SK-N-SH (cell line): ENCODE measurements at regions not wholly inside any gene's neighbourhood (a gene's known extent, or its start where the extent isn't known, plus 50 kb on each side); places are given as distances from the start of the nearest gene placed in this dataset.

Source experiments
- CTCF ChIA-PET: fragments of 300-600, 350-600 bp; formaldehyde crosslinking; extraction: SDS; loops from one replicate; lab custom pipeline; 2021; lab: Yijun Ruan, JAX
- POLR2A ChIA-PET: fragments of 350-600 bp; sonication (Branson Sonifier 250); formaldehyde crosslinking; extraction: SDS; loops from one replicate; lab custom pipeline; 2020; ENCODE audit warnings: antibody characterized with exemption, inconsistent platforms; lab: Yijun Ruan, JAX
- DNase-seq: peaks from one replicate; pipeline ENCODE4 v3.0.0; 2012
- H2AFZ ChIP-seq: fragments of 200-600 bp; sonication (generic); 2 replicates; pipeline ENCODE4 v1.8.1; 2016; ENCODE audit warnings: antibody characterized with exemption, mild to moderate bottlenecking, low read depth
- H3F3A ChIP-seq: fragments of 200-600 bp; sonication (generic); replicated peaks from 2 replicates; pipeline ENCODE3; 2016; ENCODE audit warnings: antibody characterized with exemption, mild to moderate bottlenecking; ENCODE audit not compliant: insufficient read depth
- H3K27ac ChIP-seq, 2 experiments: fragments of 200-500 bp in 1 of 2; fragments of 200-600 bp in 1 of 2; sonication (Bioruptor generic) in 1 of 2; sonication (generic), shearing (Covaris generic) in 1 of 2; 2 replicates each; pipeline versions ENCODE4 v1.5.1 to v1.6.1; 2014 to 2016; ENCODE audit warnings: low read depth in 2 of 2, inconsistent platforms in 1 of 2, low read length in 1 of 2, mild to moderate bottlenecking in 1 of 2, mixed read lengths in 1 of 2
- H3K27me3 ChIP-seq: fragments of 200-600 bp; sonication (generic), shearing (Covaris generic); 2 replicates; pipeline ENCODE4 v1.6.1; 2016; ENCODE audit warnings: mixed run types; ENCODE audit not compliant: insufficient read depth
- H3K36me3 ChIP-seq, 2 experiments: fragments of 200-500 bp in 1 of 2; fragments of 200-600 bp in 1 of 2; sonication (Bioruptor generic) in 1 of 2; sonication (generic) in 1 of 2; replicated peaks in 1 of 2; 2 replicates each; pipeline versions ENCODE3 to v1.5.1; 2014 to 2016; ENCODE audit warnings: low read length in 1 of 2, mild to moderate bottlenecking in 1 of 2; ENCODE audit not compliant: insufficient read depth in 2 of 2, control insufficient read depth in 1 of 2
- H3K4me1 ChIP-seq, 2 experiments: fragments of 200-500 bp in 1 of 2; fragments of 200-600 bp in 1 of 2; sonication (Bioruptor generic) in 1 of 2; sonication (generic), shearing (Covaris generic) in 1 of 2; 2 replicates each; pipeline versions ENCODE4 v1.5.1 to v1.6.1; 2014 to 2016; ENCODE audit warnings: low read depth in 1 of 2, low read length in 1 of 2, mixed run types in 1 of 2; ENCODE audit not compliant: insufficient read depth in 2 of 2, control insufficient read depth in 1 of 2
- H3K4me2 ChIP-seq: fragments of 200-600 bp; sonication (generic), shearing (Covaris generic); 2 replicates; pipeline ENCODE4 v1.6.1; 2017; ENCODE audit warnings: mixed run types
- H3K4me3 ChIP-seq, 2 experiments: fragments of 200-500 bp in 1 of 2; fragments of 200-600 bp in 1 of 2; sonication (Bioruptor generic) in 1 of 2; sonication (generic), shearing (Covaris generic) in 1 of 2; 2 replicates each; pipeline versions ENCODE4 v1.5.1 to v1.8.1; 2014 to 2016; ENCODE audit warnings: low read depth in 2 of 2, inconsistent platforms in 1 of 2, low read length in 1 of 2, mild to moderate bottlenecking in 1 of 2, mixed read lengths in 1 of 2, moderate library complexity in 1 of 2
- H3K79me2 ChIP-seq: fragments of 200-600 bp; sonication (generic); 2 replicates; pipeline ENCODE4 v1.8.1; 2017; ENCODE audit warnings: mild to moderate bottlenecking; ENCODE audit not compliant: insufficient read depth
- H3K9ac ChIP-seq: fragments of 200-600 bp; sonication (generic); 2 replicates; pipeline ENCODE4 v1.6.1; 2017; ENCODE audit warnings: mixed run types
- H3K9me2 ChIP-seq: fragments of 200-600 bp; sonication (generic); 2 replicates; pipeline ENCODE4 v1.6.1; 2017; ENCODE audit warnings: mixed run types
- H3K9me3 ChIP-seq: fragments of 200-600 bp; sonication (generic); 2 replicates; pipeline ENCODE4 v1.6.1; 2017; ENCODE audit warnings: mixed run types, mild to moderate bottlenecking, moderate library complexity
- H4K20me1 ChIP-seq: fragments of 200-600 bp; sonication (generic); 2 replicates; pipeline ENCODE4 v1.6.1; 2017; ENCODE audit warnings: mild to moderate bottlenecking, mixed run types; ENCODE audit not compliant: insufficient read depth
- EP300 ChIP-seq, 2 experiments: IDR thresholded peaks; 2 replicates each; pipeline versions ENCODE4 v1.4.0 to v1.6.1; 2012; ENCODE audit warnings: borderline replicate concordance in 1 of 2, low read depth in 1 of 2, low read length in 1 of 2
- FOSL2 ChIP-seq: IDR thresholded peaks from 2 replicates; pipeline ENCODE4 v1.4.0; 2012; ENCODE audit warnings: low read depth, mild to moderate bottlenecking, moderate library complexity, borderline replicate concordance
- MEF2A ChIP-seq: IDR thresholded peaks from 2 replicates; pipeline ENCODE4 v1.4.0; 2012; ENCODE audit warnings: low read depth, borderline replicate concordance
- NRF1 ChIP-seq: IDR thresholded peaks from 2 replicates; pipeline ENCODE4 v1.6.1; 2012; ENCODE audit warnings: low read depth, mild to moderate bottlenecking, low read length
- RAD21 ChIP-seq: IDR thresholded peaks from 2 replicates; pipeline ENCODE4 v1.6.1; 2012; ENCODE audit warnings: mild to moderate bottlenecking, low read length
- RCOR1 ChIP-seq: fragments of 150-350 bp; IDR thresholded peaks from 2 replicates; pipeline ENCODE4 v1.6.1; 2017; ENCODE audit warnings: antibody characterized with exemption, low read length
- REST ChIP-seq: IDR thresholded peaks from 2 replicates; pipeline ENCODE4 v1.6.1; 2012; ENCODE audit warnings: mild to moderate bottlenecking, low read depth, low read length, moderate library complexity
- SIN3A ChIP-seq: IDR thresholded peaks from 2 replicates; pipeline ENCODE4 v1.6.1; 2012; ENCODE audit warnings: low read depth, mild to moderate bottlenecking, low read length, moderate library complexity, borderline replicate concordance
- TAF1 ChIP-seq: IDR thresholded peaks from 2 replicates; pipeline ENCODE4 v1.6.1; 2012; ENCODE audit warnings: low read depth, mild to moderate bottlenecking, low read length, moderate library complexity, borderline replicate concordance
- USF1 ChIP-seq: IDR thresholded peaks from 2 replicates; pipeline ENCODE4 v1.4.0; 2012; ENCODE audit warnings: low read depth, borderline replicate concordance
- USF2 ChIP-seq: fragments of 150-350 bp; IDR thresholded peaks from 2 replicates; pipeline ENCODE4 v1.6.1; 2017; ENCODE audit warnings: antibody characterized with exemption, low read length, low read depth, borderline replicate concordance
- WGBS: methylation state at CpG from one replicate; pipeline ENCODE4 v1.1.6; 2017; ENCODE audit warnings: low lambda C conversion rate; 5-methylcytosine and 5-hydroxymethylcytosine counted together

- TF ChIP-seq EP300 (IDR thresholded peaks at IDR 0.05; ENCODE audit: borderline replicate concordance in 1 of 2, low read depth in 1 of 2, low read length in 1 of 2), result no peak
These were observed 106.6 kb upstream of the CXADR start (continued) for GRCh38 chr21:17406202-17406601.

GRCh38 chr21:17414766-17415165, 98.1 kb upstream of the CXADR start:
- Histone ChIP-seq H3K4me2 (no peak overlapping the region), H3K9me2 (no peaks in the 10 kb centered on the region), H3K36me3 (no peaks in the 10 kb centered on the region), H3K4me3 (no peak overlapping the region), H3K9me3 (no peaks in the 10 kb centered on the region), H3F3A (no peaks in the 10 kb centered on the region), H3K27ac (no peak overlapping the region), H3K9ac (no peak overlapping the region), H3K27me3 (no peaks in the 10 kb centered on the region), H3K79me2 (no peaks in the 10 kb centered on the region), H4K20me1 (no peaks in the 10 kb centered on the region), H3K4me1 (no peaks in the 10 kb centered on the region), H2AFZ (no peak overlapping the region)
- no peak for DNase-seq
- ChIA-PET POLR2A (no interaction called here), CTCF (interaction anchor here (1.1 to 2.5 kb wide), 2 partner anchors 9 to 140 kb away, joined by 3 to 9 read pairs; no protein-coding TSS in a partner anchor)
- TF ChIP-seq MEF2A (no peak), RCOR1 (no peak), RAD21 (no peak), USF1 (no peak), FOSL2 (no peak)
- WGBS, result 25% methylated on average over 1 of the region's 1 CpG

- CTCF ChIA-PET, result interaction anchor here (0.6 to 2.5 kb wide), 2 partner anchors 10 to 1545 kb away, joined by 3 to 9 read pairs; no protein-coding TSS in a partner anchor
- H3K27me3 ChIP-seq, result no peaks in the 10 kb centered on the region
- H3K27ac ChIP-seq, result no peak overlapping the region
- H3K9me2 ChIP-seq, result no peaks in the 10 kb centered on the region
- H3K79me2 ChIP-seq, result no peaks in the 10 kb centered on the region
- no peak overlapping the region for H3K9ac ChIP-seq
- H3K4me3 ChIP-seq, result no peak overlapping the region
- 65% methylated on average over 2 of the region's 2 CpGs for WGBS
- no peak overlapping the region for H3K4me2 ChIP-seq
- no peak overlapping the region for H2AFZ ChIP-seq
- no peak for DNase-seq
- H3K9me3 ChIP-seq, result no peaks in the 10 kb centered on the region
- TF ChIP-seq USF2, result no peak
- no peak for TF ChIP-seq NRF1
- no peak for TF ChIP-seq EP300 (IDR thresholded peaks at IDR 0.05; ENCODE audit: borderline replicate concordance in 1 of 2, low read depth in 1 of 2, low read length in 1 of 2)
- no peak for TF ChIP-seq TAF1
- TF ChIP-seq SIN3A, result no peak
- TF ChIP-seq REST, result no peak
- no peaks in the 10 kb centered on the region for H3K4me1 ChIP-seq
- POLR2A ChIA-PET, result no interaction called here
- no peaks in the 10 kb centered on the region for H3K36me3 ChIP-seq
- H3F3A ChIP-seq, result no peaks in the 10 kb centered on the region
- H4K20me1 ChIP-seq, result no peaks in the 10 kb centered on the region
These were observed 96.7 kb upstream of the CXADR start for GRCh38 chr21:17416139-17416538.
